DMS114 treated with DMSO at 0.1 percent for 48 hours (cell line): ENCODE measurements at regions not wholly inside any gene's neighbourhood (a gene's known extent, or its start where the extent isn't known, plus 50 kb on each side); places are given as distances from the start of the nearest gene placed in this dataset.
"Not testable (repeated sequence)": the region's sequence is repeated elsewhere in the genome, so short reads cannot be mapped to it uniquely, and the experiment has no call there.

Source experiments
- DNase-seq: peaks from one replicate; lab custom pipeline; 2025; ENCODE audit not compliant: unreplicated experiment; lab: John Stamatoyannopoulos, UW

GRCh38 chr7:142507066-142507465, 242.2 kb upstream of the PRSS1 start:
- not testable (repeated sequence) for DNase-seq

GRCh38 chr7:142506601-142507000, 242.7 kb upstream of the PRSS1 start:
- DNase-seq = no peak

- DNase-seq = not testable (repeated sequence)
These were observed 245.3 kb upstream of the PRSS1 start for GRCh38 chr7:142503949-142504348.

- DNase-seq = no peak
These were observed 245.2 kb upstream of the PRSS58 start for GRCh38 chr7:142503036-142503435.

- no peak for DNase-seq
These were observed 243.6 kb upstream of the PRSS58 start for GRCh38 chr7:142501434-142501833.

- no peak for DNase-seq
These were observed 242.5 kb upstream of the PRSS58 start for GRCh38 chr7:142500366-142500765.

GRCh38 chr7:142499635-142500034, 241.8 kb upstream of the PRSS58 start:
- DNase-seq = no peak

GRCh38 chr7:142498364-142498763, 240.5 kb upstream of the PRSS58 start:
- no peak for DNase-seq

GRCh38 chr7:142496545-142496991, 238.7 kb upstream of the PRSS58 start:
- no peak for DNase-seq

GRCh38 chr7:142495879-142496278, 238.0 kb upstream of the PRSS58 start:
- not testable (repeated sequence) for DNase-seq

GRCh38 chr7:142495301-142495700, 237.4 kb upstream of the PRSS58 start:
- not testable (repeated sequence) for DNase-seq

GRCh38 chr7:142494021-142494420, 236.2 kb upstream of the PRSS58 start:
- no peak for DNase-seq

- no peak for DNase-seq
These were observed 231.0 kb upstream of the PRSS58 start for GRCh38 chr7:142488842-142489241.

GRCh38 chr7:142488036-142488633, 230.3 kb upstream of the PRSS58 start:
- no peak for DNase-seq

- DNase-seq = not testable (repeated sequence)
These were observed 229.7 kb upstream of the PRSS58 start for GRCh38 chr7:142487565-142487964.

GRCh38 chr7:142487124-142487523, 229.3 kb upstream of the PRSS58 start:
- no peak for DNase-seq

GRCh38 chr7:142485617-142486226, 227.9 kb upstream of the PRSS58 start:
- no peak for DNase-seq

- no peak for DNase-seq
These were observed 225.9 kb upstream of the PRSS58 start for GRCh38 chr7:142483659-142484317.

- peak; percentile 15 for DNase-seq
These were observed 225.2 kb upstream of the PRSS58 start for GRCh38 chr7:142482891-142483658.

GRCh38 chr7:142481548-142481947, 223.7 kb upstream of the PRSS58 start:
- DNase-seq = no peak

- peak; percentile 9 for DNase-seq
These were observed 220.8 kb upstream of the PRSS58 start for GRCh38 chr7:142478479-142479220.
